HG03457 (cell line): ENCODE measurements at regions not wholly inside any gene's neighbourhood (a gene's known extent, or its start where the extent isn't known, plus 50 kb on each side); places are given as distances from the start of the nearest gene placed in this dataset.
A peak's percentile ranks its signal among the peaks of the same experiment; 100 is the strongest.
"Not testable (repeated sequence)": the region's sequence is repeated elsewhere in the genome, so short reads cannot be mapped to it uniquely, and the experiment has no call there.

ENCODE experiments used
- ATAC-seq: cut with Tn5 transposase; IDR thresholded peaks from one replicate; pipeline ENCODE4 v1.9.1; 2021; ENCODE audit warnings: moderate number of reproducible peaks; ENCODE audit not compliant: unreplicated experiment

DNA sequence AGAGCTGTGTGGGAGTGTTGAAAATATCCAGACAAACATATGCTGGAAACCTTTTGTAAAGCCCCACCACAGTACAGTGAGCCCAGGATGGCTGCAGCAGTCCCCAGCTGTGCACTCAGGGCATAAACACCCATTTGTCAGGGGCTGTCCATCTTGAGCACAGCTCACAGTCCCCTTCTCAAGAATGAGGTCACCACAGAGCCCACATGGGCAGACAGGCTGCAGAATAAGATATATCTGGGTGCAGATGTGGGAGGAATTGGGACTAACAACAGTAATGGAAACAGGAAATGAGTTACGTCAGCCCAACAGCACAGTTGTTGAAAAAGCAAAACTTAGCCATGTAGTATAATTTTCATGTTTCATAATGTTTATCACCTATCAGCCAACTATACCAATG, 219.6 kb downstream of the ETAA1 start:
- peak; percentile 85 for ATAC-seq

DNA sequence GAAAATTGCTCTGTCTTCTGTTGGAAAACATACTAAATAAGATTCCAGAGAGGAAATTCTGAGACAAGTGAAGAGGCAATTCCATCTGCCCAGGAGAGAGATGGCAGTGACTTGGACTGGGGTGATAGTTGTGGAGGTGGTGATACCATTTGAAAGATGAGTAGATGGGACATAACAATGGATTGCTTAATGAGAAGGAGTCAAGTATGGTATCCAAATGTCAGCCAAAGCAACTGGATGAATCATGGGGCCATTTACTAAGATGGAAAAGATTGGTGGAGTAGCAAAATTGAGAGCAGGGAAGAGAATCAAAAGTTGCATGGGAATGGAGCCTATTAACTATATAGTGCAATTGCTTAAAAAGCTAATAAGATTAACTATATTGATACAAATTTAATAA, 222.1 kb downstream of the ETAA1 start:
- no peak for ATAC-seq

DNA sequence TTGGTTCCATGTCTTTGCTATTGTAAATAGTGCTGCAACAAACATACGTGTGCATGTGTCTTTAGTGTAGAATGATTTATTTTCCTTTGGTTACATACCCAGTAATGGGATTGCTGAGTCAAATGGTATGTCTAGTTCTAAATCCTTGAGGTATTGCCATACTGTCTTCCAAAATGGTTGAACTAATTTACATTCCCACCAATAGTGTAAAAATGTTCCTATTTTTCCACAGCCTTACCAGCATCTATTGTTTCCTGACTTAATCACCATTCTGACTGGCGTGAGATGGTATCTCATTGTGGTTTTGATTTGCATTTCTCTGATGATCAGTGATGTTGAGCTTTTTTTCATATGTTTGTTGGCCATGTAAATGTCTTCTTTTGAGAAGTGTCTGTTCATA, 226.6 kb downstream of the ETAA1 start:
- not testable (repeated sequence) for ATAC-seq

DNA sequence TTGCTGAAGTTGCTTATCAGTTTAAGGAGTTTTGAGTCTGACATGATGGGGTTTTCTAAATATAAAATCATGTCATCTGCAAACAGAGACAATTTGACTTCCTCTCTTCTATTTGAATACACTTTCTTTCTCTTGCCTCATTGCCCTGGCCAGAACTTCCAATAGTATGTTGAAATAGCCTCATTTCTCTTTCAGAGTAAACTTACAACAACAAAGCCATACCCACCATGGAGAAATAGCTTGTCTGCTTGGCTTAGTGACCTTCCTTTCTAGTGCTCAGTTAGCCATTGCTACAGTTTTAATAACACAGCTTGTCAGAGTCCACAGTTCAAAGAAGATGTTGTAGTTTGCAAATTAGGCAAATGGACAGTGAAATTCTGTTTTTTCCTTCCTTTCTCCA, 228.0 kb downstream of the ETAA1 start:
- no peak for ATAC-seq

DNA sequence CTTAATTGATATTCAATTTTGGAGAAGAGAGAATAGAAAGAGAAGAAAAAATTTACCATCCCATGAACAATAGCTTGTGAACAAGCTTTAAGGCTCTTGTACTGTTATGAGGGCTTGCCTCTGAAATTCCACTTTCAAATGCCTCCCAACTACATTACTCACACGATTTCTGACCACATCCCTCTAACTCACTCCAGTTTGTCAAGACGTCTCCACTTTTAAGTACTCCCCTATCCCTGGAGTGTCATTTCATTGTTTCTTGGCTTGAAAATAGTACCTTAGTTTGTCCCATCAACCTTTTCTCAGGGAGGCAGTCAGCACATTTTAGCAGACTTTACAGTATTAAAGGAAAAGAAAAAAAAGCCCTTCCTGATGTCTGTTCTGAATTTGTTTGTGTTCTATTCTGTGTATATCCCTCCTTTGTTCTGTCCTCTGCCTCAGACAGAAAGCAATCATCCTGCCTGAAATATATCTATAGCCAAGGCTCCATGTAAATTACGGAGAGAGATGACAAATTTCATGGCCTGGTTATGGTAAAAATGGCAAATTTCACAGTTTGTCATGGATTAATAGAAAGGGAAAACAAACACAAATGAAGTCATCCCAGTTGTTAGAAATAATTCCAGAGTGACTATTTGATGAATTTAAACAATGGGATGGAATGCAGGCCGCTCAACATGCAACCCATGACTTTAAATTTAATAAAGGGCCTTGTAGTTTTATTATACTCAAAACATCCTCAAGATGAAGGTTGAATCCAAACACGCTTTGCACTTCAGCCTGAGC, 228.8 kb downstream of the ETAA1 start:
- no peak for ATAC-seq

DNA sequence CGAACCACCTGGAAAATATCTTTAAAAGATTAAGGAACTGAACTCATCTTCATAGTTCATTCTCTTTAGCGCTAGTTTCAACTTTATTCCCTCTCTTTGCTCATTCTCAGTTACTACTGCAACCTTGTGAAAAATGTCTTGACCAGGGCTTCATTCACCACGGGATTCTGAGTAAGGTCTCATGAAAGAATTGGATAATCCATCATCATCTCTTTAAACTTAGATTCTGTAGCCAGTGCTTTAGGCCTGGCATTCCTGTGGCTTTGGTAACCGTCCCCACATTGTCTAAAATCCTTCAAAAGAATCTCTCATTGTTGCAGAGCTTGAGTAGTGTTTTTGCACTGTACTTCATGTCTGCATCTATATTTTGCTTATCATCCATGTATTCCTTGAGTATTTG, 229.5 kb downstream of the ETAA1 start:
- no peak for ATAC-seq

DNA sequence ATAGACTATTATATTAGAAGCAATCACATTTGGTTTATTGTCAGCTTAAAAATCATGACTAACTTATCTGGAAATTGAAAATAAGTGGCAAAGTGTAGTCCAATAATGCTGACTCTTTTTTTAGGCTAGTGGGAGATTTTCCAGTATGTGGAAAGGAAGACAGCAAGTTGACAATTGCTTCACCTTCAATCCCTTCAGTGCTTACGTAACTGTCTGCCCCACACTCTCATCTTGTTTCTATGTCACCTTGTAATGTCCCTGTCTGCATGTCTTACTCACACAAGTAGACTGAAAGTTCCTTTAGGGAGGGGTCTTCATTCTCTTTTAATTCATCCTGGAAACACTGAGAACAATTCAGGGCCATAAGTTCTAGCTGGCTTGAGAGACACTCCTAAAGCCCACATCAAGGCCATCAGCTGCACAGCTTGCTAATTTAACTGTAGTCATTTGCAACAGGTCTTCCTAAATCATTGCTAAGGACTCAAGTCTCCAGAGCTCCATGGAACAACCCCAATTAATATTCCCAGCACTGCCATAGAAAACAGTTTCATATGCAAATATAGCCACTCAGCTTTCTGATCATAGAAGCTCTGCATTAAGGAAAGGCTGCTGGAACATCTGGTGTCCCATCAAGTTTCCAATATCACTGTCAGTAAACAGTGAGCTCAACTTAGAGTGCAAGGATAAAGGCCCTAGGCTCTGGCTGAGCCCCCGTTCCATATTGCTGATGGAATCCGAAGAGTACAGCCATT, 230.5 kb downstream of the ETAA1 start:
- no peak for ATAC-seq

DNA sequence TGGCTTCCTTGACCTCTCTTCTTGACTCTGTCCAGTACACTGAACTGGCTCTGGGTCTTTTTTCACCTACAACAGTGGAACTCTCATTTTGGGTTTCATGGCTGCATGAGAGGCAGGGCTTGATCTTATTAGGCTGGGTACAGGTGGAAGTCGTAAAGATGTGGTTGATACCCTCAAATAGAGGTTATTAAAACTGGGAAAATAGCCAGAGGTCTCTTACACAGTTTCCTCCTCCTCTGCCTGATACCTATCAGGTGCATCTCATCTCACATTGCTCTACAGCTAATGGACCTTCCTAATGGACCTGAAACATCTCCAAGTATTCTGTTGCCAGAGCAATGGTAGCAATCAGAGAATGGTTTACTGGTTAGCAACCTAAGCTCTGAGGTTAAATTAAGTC, 231.8 kb downstream of the ETAA1 start:
- ATAC-seq = no peak

DNA sequence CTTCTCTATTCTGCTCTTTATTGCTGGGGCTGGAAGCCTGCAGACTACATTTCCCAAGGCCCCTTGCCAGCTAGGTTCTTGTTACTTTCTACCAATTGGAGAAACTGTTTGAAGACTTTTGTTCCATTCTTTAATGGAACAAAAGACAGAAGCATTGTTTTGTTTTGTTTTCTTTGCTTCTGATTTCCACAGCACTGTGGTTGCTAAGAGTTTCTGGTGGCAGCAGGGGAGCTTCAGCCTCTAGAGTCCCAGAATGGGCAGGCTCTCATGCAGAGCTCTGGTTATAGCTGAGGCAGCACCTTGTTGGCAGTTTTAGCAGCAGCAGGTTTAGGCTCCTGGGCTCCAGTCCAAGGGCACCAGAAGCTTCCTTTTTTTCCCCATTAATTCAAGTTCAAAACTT, 234.3 kb downstream of the ETAA1 start:
- ATAC-seq = no peak

DNA sequence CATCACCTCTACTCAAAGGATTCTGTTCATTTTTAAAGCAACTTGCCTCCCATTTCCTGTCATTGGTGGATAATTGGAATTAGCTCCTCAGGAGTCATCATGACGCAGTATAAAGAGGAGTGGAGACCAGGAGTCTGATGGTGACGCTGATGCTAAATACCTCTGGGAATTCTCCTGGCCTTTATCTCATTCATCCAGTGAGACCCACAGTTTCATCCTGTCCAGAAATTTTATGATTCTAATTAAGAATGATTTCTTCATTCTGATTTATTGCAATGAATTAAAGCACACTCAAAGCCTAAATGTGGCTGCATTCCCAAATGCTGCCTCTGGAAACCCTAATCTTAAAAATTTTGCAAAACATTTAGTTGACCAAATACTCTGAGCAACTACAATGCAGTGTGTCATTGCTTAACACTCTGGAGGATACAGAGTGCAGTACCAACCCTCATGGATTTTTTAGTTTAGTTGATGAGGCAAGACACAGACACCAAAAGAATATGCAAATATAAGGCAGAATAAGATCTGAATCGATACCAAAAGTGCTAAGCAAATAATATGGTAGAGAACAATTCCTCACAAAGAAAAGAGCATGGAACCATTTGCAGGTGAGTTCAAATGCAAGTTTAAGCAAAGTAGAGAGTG, 236.2 kb downstream of the ETAA1 start:
- ATAC-seq = no peak

DNA sequence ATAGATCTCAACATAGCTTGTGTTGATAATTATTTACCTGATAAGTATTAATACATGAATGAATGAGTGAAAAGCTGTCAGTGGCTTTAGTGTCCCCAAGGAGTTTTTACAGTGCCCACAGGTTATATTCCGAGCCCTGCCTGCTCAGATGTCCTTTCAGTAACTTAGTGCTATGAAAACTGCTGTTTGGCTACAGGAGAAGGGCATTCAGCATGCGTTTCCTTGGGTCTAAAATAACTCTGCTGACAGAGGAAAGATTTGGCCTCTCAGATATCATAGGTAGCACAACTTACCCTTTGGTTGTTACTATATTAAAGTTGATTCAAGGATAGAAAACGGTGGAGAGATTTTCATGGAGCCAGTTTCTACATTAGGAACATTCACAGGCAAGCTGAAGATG, 241.0 kb downstream of the ETAA1 start:
- ATAC-seq = no peak

DNA sequence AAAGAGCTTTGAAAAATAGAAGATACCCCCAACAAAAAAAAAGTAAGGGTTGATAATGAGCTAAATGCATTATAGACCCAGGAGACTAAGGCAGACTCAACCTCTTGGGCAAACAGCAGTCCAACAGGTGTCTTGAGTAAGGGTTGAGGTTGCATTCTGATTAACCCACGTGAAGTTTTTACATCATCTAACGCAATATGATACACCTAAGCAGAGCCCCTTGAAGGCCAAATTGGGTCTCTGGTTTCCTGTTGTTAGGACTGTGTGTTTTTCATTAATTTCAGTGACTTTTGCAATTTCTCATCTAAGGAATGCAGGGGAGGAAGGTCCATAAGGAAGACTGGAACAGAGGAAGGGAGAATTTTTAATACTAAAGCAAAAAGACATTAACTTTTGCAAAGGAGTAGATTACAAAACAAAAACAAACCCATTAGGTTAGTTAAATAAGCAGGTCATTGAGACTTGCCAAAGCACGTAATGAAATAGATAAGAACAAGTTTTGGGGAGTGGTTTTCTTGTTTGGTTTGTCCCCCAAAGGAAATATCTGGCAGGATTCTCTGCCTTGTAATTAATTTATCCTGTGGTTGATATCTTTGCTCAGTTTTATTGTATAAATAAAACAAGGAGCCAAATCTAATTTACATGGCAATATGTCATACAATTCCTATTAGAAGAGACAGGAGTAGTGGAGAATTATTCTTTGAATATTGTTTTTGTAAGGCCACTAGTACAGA, 244.3 kb downstream of the ETAA1 start:
- no peak for ATAC-seq

DNA sequence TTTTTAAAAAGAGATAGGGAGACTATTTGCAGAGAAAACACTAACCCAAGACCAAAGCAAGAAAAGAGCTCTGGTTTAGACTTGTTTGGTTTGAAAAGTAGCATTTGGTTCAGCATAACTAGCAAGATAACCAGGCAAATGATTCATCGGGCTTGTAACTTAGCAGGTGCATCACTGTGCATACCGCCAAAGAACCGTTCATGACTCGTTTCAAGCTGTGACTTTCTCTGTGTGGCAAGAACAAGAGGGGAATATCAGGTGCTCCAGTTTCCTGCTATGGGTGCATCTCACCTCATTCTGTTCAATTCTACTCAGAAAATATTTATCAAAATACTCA, 244.9 kb downstream of the ETAA1 start:
- no peak for ATAC-seq

DNA sequence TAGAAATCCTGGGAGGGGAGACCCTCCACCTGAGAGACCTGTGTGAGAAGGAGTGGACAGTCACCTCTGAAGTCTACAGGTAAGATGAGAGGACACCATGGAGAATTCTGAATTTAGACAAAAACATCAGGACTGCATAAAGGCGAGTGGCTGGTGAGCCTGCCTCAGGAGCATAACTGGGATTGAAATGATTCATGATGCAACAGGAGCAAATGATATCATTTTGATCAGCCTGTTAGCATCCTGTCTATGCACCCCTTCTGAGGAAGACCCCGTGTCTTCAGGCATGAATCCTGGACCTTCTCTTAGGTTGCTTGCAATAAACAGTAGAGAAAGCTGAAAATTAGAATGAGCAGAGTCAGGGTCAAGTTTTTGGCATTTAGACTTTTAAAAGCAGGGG, 245.8 kb downstream of the ETAA1 start:
- ATAC-seq = no peak

DNA sequence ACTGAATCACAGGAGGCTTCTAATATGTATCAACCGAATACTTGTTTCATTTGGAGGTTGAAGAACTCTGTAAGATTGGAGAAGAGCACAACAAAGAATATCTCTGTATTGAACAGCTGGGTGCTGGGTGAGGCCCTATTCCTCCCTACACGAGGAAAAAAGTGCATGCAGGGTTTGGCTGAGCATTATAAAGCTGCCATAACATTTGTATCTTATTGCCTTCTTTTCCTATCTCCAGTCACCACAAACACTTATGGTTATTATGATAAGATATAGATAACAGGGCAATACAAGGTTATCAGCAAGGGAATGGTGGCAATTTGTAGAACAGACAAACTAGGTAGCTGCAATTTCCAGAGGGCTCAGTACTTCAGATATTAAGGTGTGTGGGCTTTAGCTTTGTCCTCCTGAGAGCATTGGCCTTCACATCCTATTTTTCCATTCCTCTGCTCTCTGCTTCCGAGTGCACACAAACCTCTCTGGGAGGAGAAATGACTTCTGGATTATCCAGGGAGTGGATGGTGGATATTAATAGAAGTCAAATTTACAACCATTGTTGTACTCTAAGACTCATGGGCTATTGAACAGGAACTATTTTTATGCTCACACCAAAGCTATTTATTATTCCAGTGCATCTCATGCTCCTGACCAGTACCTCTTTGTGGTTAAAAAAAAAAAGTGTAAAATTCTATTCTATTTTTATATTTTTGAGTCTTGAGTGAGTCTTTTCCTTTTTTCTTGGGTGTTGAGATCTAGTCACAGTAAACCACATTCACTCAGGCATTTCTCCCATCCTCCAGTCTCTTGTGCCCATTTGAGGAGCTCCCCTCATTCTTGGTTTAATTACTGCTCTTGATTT, 248.4 kb downstream of the ETAA1 start:
- ATAC-seq = no peak

DNA sequence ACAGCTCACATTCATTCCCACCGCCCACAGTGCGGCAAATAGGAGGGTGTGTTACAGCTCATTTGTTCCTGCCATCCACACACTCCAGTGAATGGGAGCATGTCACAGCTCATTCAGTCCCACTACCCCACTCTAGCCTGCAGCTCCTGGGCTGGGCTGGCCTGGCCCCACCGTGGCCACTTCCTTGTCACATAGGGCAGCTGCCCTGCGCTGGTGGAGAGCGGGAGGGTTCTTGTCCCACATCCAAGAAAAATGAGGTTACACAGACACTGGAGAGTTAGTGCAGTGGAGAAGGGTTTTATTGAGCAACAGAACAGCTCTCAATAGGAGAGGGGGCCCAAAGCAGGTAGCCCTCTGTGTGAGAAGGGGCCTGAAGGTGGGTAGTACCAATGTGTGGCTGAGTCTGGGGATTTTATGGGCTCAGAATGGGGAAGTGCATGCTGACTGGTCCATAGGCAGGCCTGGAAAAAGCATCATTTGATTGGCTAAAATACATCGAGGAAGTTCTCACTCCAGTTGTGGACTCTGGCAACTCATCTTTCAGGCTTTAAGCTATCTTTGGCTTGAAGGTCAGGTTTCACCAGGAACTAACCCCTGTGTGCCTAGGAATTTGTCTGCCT, 249.7 kb downstream of the ETAA1 start:
- ATAC-seq = no peak

DNA sequence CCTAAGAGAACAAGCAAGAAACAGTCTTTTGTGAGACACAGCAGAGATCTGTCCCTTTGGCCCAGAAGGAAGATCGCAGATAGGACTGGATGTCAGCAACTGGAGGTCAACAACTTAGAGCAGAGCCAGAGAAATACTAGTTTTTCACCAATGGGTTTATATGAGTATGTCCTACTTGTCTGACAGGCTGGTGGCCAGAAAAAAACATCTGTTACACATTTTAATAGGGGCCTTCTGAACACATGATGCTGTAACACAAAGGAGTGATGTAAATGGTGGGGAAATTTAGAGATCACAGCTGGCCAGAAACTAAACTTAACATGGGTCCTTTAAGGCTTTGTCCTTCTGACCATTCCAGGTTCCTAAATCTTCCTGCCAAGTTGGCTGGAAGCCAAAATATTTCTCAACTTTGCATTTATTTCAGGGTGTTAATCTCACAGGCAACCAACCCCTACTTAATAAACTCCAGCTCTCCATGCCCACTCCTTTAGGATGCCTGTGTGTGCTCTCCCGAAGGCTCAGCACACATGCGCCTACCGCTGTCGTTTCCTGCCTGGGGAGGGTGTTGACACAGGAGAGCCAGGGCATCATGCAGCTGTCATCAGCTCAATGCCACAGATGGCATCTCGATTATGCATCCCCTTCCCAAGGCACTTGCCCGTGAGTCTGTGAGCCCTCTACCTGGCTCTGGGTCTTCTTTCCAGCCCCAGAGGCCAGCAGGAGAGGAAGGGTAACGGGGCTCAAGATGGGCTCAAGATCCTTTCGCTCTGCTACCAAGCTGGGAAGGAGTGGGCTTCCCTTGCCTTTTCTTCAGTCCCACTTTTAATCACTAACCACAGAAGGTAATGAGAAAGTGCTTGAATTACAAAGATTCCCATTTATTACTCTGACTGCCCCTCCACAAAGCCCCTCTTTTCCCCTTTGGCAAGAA, 252.5 kb downstream of the ETAA1 start:
- no peak for ATAC-seq

DNA sequence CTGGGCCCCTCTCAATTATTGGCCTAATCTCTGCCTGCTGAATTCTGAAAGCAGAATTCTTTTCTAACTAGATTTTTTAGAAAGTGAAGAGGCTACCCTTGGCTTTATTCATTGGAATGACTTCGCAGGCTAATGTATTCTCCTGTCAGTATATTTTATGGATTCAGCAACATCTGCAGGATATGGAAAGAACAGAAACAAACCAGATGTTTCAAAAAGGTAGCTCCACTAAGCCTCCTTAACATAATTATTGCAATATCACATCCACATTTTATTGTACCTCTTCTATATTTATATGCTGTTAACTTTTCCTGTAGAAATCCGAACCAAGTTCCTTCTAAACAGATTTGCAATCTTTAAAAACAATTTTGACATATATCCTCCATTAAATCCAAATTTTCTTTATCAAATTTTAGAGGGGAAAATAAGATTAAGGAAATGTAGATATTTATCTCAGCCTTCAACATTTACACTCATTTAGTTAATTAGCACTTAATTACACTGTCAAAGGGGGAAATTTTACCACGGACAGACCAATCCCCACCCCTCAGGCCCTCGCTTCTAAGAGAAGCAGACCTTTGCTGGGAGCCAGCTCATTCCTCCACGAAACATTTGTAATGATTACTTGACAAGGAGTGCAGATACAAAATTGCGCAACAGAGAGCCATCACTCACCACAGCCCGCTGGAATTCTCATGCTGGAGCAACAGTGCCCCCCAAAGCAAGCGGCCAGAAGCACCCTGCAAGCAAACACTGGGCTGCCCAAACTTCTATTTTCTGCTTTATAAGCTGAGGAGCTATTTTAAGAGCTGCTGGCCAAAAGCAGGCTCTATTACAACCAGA, 253.4 kb downstream of the ETAA1 start:
- no peak for ATAC-seq
